Liver (tissue), 8 donors: ENCODE measurements at regions not wholly inside any gene's neighbourhood (a gene's known extent, or its start where the extent isn't known, plus 50 kb on each side); places are given as distances from the start of the nearest gene placed in this dataset.

ENCODE experiments used
- DNase-seq: peaks from one replicate; pipeline ENCODE4 v3.0.0-alpha.2; 2017; ENCODE audit warnings: low spot score
- H3K27ac ChIP-seq, 2 donors: one replicate each; pipeline ENCODE4 v1.7.0; 2013; ENCODE audit warnings: inconsistent platforms in 2 of 2, low read length in 2 of 2, control low read depth in 1 of 2, low read depth in 1 of 2, mild to moderate bottlenecking in 1 of 2
- H3K27me3 ChIP-seq, 4 donors: one replicate each; pipeline versions ENCODE4 v1.6.1 to v1.7.0; 2013; ENCODE audit warnings: low read length in 3 of 4, inconsistent platforms in 1 of 4, mild to moderate bottlenecking in 1 of 4, moderate library complexity in 1 of 4; ENCODE audit not compliant: control insufficient read depth in 4 of 4, insufficient read depth in 4 of 4
- H3K36me3 ChIP-seq, 4 donors: one replicate each; pipeline versions ENCODE4 v1.6.1 to v1.7.0; 2013; ENCODE audit warnings: low read length in 3 of 4, mild to moderate bottlenecking in 3 of 4, low read depth in 1 of 4, moderate library complexity in 1 of 4; ENCODE audit not compliant: control insufficient read depth in 4 of 4, insufficient read depth in 3 of 4
- H3K4me1 ChIP-seq, 4 donors: one replicate each; pipeline versions ENCODE4 v1.6.1 to v1.7.0; 2013; ENCODE audit warnings: low read length in 3 of 4, mild to moderate bottlenecking in 3 of 4, moderate library complexity in 1 of 4; ENCODE audit not compliant: control insufficient read depth in 4 of 4, insufficient read depth in 4 of 4
- H3K4me3 ChIP-seq, 3 donors: one replicate each; pipeline versions ENCODE4 v1.6.1 to v1.7.0; 2013; ENCODE audit warnings: low read length in 3 of 3, control low read depth in 1 of 3, low read depth in 1 of 3, mild to moderate bottlenecking in 1 of 3
- H3K9ac ChIP-seq, 2 donors: one replicate each; pipeline ENCODE4 v1.7.0; 2013; ENCODE audit warnings: low read length in 2 of 2, mild to moderate bottlenecking in 2 of 2, moderate library complexity in 2 of 2, control low read depth in 1 of 2, low read depth in 1 of 2
- H3K9me3 ChIP-seq, 4 donors: one replicate each; pipeline versions ENCODE4 v1.6.1 to v1.7.0; 2013; ENCODE audit warnings: low read length in 3 of 4; ENCODE audit not compliant: control insufficient read depth in 4 of 4
- ATF3 ChIP-seq: IDR thresholded peaks from 2 replicates; pipeline ENCODE4 v1.6.1; 2016; ENCODE audit warnings: antibody characterized with exemption
- CTCF ChIP-seq: fragments of 150-350 bp; IDR thresholded peaks from 2 replicates; pipeline ENCODE4 v1.5.1; 2017; ENCODE audit warnings: improper control_type of control experiment, low read depth, low read length; ENCODE audit not compliant: missing input control
- EGR1 ChIP-seq, 2 donors: IDR thresholded peaks; 2 replicates each; pipeline ENCODE4 v1.6.1; 2016 to 2018; ENCODE audit warnings: antibody characterized with exemption in 2 of 2, low read depth in 2 of 2
- FOXA1 ChIP-seq: IDR thresholded peaks from 2 replicates; pipeline ENCODE4 v1.6.1; 2016; ENCODE audit warnings: antibody characterized with exemption
- FOXA2 ChIP-seq: IDR thresholded peaks from 2 replicates; pipeline ENCODE4 v1.6.1; 2016; ENCODE audit warnings: antibody characterized with exemption
- GABPA ChIP-seq, 2 donors: IDR thresholded peaks in 1 of 2; conservative IDR thresholded peaks in 1 of 2; 2 replicates each; pipeline ENCODE4 v1.6.1; 2016; ENCODE audit warnings: antibody characterized with exemption in 2 of 2, mild to moderate bottlenecking in 1 of 2, moderate library complexity in 1 of 2
- HNF4A ChIP-seq, 2 donors: conservative IDR thresholded peaks; 2 replicates each; pipeline ENCODE4 v1.6.1; 2016; ENCODE audit warnings: antibody characterized with exemption in 2 of 2, mild to moderate bottlenecking in 2 of 2
- HNF4G ChIP-seq: IDR thresholded peaks from 2 replicates; pipeline ENCODE4 v1.6.1; 2016; ENCODE audit warnings: antibody characterized with exemption
- JUND ChIP-seq, 2 donors: IDR thresholded peaks; 2 replicates each; pipeline ENCODE4 v1.6.1; 2016; ENCODE audit warnings: antibody characterized with exemption in 2 of 2
- MAX ChIP-seq: IDR thresholded peaks from 2 replicates; pipeline ENCODE4 v1.6.1; 2016; ENCODE audit warnings: antibody characterized with exemption
- NR2F2 ChIP-seq: IDR thresholded peaks from 2 replicates; pipeline ENCODE4 v1.6.1; 2016; ENCODE audit warnings: antibody characterized with exemption
- RAD21 ChIP-seq, 2 donors: IDR thresholded peaks; 2 replicates each; pipeline ENCODE4 v1.6.1; 2016; ENCODE audit warnings: antibody characterized with exemption in 2 of 2, mild to moderate bottlenecking in 2 of 2
- REST ChIP-seq: IDR thresholded peaks from 2 replicates; pipeline ENCODE4 v1.6.1; 2016; ENCODE audit warnings: antibody characterized with exemption, mild to moderate bottlenecking
- RXRA ChIP-seq, 2 donors: IDR thresholded peaks; 2 replicates each; pipeline ENCODE4 v1.6.1; 2017 to 2018; ENCODE audit warnings: antibody characterized with exemption in 2 of 2, mild to moderate bottlenecking in 1 of 2
- SP1 ChIP-seq: IDR thresholded peaks from 2 replicates; pipeline ENCODE4 v1.6.1; 2018; ENCODE audit warnings: antibody characterized with exemption, mild to moderate bottlenecking
- TAF1 ChIP-seq: conservative IDR thresholded peaks from 2 replicates; pipeline ENCODE4 v1.6.1; 2016; ENCODE audit warnings: antibody characterized with exemption, mild to moderate bottlenecking
- YY1 ChIP-seq: IDR thresholded peaks from 2 replicates; pipeline ENCODE4 v1.6.1; 2016; ENCODE audit warnings: antibody characterized with exemption, mild to moderate bottlenecking
- ZBTB33 ChIP-seq: IDR thresholded peaks from 2 replicates; pipeline ENCODE4 v1.6.1; 2016; ENCODE audit warnings: antibody characterized with exemption
- WGBS: extraction: QIAGEN DNeasy Blood & Tissue Kit; methylation state at CpG from one replicate; pipeline ENCODE4 v1.1.7; 2013; 5-methylcytosine and 5-hydroxymethylcytosine counted together
- donor health status: healthy.
- donor health status: healthy.
- donor health status: healthy.
- donor health status: healthy.
- donor health status: healthy.

GRCh38 chr19:31177246-31177645, 172.0 kb downstream of the TSHZ3 start:
- H3K9me3 ChIP-seq = peaks cover 0 to 3% (median 2%) of the 10 kb centered on the region in 4 donors
- TF ChIP-seq ZBTB33 = no peak
- no peak for TF ChIP-seq YY1
- TF ChIP-seq GABPA (IDR thresholded peaks at IDR 0.05 in 1 of 2, conservative IDR thresholded peaks at IDR 0.05 in 1 of 2) = no peak
- no peak for TF ChIP-seq RAD21 (IDR thresholded peaks at IDR 0.05)
- TF ChIP-seq EGR1 (IDR thresholded peaks at IDR 0.05; ENCODE audit: low read depth in 2 of 2) = no peak
- TF ChIP-seq MAX = no peak
- TF ChIP-seq HNF4A (conservative IDR thresholded peaks at IDR 0.05) = no peak
- no peak for TF ChIP-seq RXRA (IDR thresholded peaks at IDR 0.05)
- TF ChIP-seq CTCF = no peak
- no peak for TF ChIP-seq REST
- TF ChIP-seq SP1 = no peak
- no peak for TF ChIP-seq HNF4G
- no peak for TF ChIP-seq FOXA2
- TF ChIP-seq JUND (IDR thresholded peaks at IDR 0.05) = no peak
- TF ChIP-seq FOXA1 = no peak
- TF ChIP-seq TAF1 = no peak
- TF ChIP-seq ATF3 = no peak
- no peak for TF ChIP-seq NR2F2
- no peaks in the 10 kb centered on the region for H3K4me1 ChIP-seq
- DNase-seq = no peak
- H3K36me3 ChIP-seq = no peaks in the 10 kb centered on the region
- H3K4me3 ChIP-seq = no peak overlapping the region
- no peak overlapping the region for H3K9ac ChIP-seq
- 50% methylated on average over 5 of the region's 5 CpGs for WGBS
- H3K27ac ChIP-seq = no peak overlapping the region
- H3K27me3 ChIP-seq = peaks cover 0 to 6% (median 2%) of the 10 kb centered on the region in 4 donors
